Activated naive CD4-positive, alpha-beta T cell treated with anti-CD3 and anti-CD28 coated beads, Interleukin-2, amount 50 U/mL, for 24 hours (primary cell): ENCODE measurements at regions not wholly inside any gene's neighbourhood (a gene's known extent, or its start where the extent isn't known, plus 50 kb on each side); places are given as distances from the start of the nearest gene placed in this dataset.
A peak's percentile ranks its signal among the peaks of the same experiment; 100 is the strongest.
"Not testable (repeated sequence)": the region's sequence is repeated elsewhere in the genome, so short reads cannot be mapped to it uniquely, and the experiment has no call there.

ENCODE experiments used
- H3K27ac Mint-ChIP-seq: one replicate; pipeline ENCODE4 v1.8.0; 2021; ENCODE audit warnings: mild to moderate bottlenecking, mixed read lengths
- H3K27me3 Mint-ChIP-seq: one replicate; pipeline ENCODE4 v1.8.0; 2021; ENCODE audit warnings: mixed read lengths
- H3K36me3 Mint-ChIP-seq: one replicate; pipeline ENCODE4 v1.8.0; 2021; ENCODE audit warnings: mixed read lengths
- H3K4me1 Mint-ChIP-seq: one replicate; pipeline ENCODE4 v1.8.0; 2021; ENCODE audit warnings: mixed read lengths
- H3K4me3 Mint-ChIP-seq: one replicate; pipeline ENCODE4 v1.8.0; 2021; ENCODE audit warnings: mild to moderate bottlenecking, mixed read lengths
- H3K9me3 Mint-ChIP-seq: one replicate; pipeline ENCODE4 v1.8.0; 2021; ENCODE audit warnings: mixed read lengths

DNA sequence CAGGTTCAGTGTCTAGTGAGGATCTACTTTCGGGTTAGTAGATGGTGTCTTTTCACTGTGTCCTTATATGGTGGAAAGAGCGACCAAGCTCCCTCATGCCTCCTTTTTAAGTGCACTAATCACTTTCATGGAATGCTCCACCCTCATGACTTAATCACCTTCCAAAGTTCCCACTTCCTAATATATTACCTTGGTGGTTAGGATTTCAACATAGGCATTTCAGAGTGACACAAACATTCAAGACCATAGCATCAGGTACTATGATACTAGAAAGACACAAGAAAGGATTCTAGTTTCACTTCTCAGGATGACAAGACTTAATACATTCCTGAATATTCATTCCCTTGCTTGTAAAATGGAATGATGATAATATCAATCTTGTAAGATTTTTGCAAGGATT lies 119.1 kb upstream of the FAM3C start:
- H3K27ac Mint-ChIP-seq = no peak overlapping the region
- H3K9me3 Mint-ChIP-seq = no peaks in the 10 kb centered on the region
- no peaks in the 10 kb centered on the region for H3K4me1 Mint-ChIP-seq
- H3K4me3 Mint-ChIP-seq = no peak overlapping the region
- H3K27me3 Mint-ChIP-seq = peaks cover 3% of the 10 kb centered on the region
- no peaks in the 10 kb centered on the region for H3K36me3 Mint-ChIP-seq

DNA sequence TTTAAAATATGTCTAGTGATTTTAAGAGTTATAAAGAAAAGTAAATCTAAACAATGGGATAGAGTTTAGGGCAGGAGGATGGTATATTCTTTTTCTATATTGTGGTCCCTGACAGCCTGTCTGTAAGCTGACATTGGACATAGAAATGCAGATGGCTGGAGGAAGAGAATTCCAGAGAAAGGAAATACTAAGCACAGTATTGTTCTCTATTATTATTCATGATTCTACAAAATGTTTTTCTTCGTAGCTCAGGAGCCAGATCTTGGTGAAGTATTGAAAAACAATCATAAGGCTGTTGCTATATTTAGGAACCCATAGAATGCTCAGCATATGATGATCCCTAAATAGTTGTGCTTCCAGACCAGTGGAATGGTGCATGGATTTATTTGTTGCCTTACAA lies 117.0 kb upstream of the FAM3C start:
- no peak overlapping the region for H3K27ac Mint-ChIP-seq
- H3K27me3 Mint-ChIP-seq = peaks cover 9% of the 10 kb centered on the region
- no peaks in the 10 kb centered on the region for H3K4me1 Mint-ChIP-seq
- no peaks in the 10 kb centered on the region for H3K36me3 Mint-ChIP-seq
- H3K9me3 Mint-ChIP-seq = no peaks in the 10 kb centered on the region
- no peak overlapping the region for H3K4me3 Mint-ChIP-seq

DNA sequence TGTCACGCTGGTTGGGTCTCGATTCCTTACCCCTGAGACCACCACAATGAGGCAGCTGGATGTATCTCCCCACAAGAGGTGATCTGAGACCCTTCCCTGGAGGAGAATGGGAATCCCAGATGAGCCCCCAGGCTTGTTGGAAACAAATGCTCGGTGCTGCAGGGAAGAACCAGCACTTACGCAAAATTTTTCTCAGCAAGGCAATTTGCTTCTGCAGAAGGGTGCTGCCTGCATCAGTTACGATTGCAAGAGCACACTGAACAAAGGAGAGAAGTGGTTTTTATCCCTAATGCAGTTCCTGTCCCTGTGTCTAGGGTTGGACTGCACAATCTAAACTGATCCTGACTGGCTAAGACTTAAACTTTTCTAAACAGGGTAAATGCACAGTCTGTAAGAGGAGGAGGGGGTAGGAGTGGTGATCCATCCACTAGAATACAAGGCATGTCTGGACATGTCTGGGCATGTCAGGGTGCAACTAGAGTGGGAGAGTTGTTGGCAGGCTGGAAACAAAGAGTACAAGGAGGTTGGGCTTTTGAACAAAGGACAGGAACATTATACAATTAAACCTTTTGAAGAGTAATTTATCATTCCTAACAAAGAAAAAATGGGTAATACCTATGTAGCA lies 114.9 kb upstream of the FAM3C start:
- H3K4me3 Mint-ChIP-seq = no peak overlapping the region
- no peaks in the 10 kb centered on the region for H3K4me1 Mint-ChIP-seq
- no peaks in the 10 kb centered on the region for H3K9me3 Mint-ChIP-seq
- peaks cover 3% of the 10 kb centered on the region for H3K36me3 Mint-ChIP-seq
- H3K27me3 Mint-ChIP-seq = peaks cover 9% of the 10 kb centered on the region
- H3K27ac Mint-ChIP-seq = no peak overlapping the region

DNA sequence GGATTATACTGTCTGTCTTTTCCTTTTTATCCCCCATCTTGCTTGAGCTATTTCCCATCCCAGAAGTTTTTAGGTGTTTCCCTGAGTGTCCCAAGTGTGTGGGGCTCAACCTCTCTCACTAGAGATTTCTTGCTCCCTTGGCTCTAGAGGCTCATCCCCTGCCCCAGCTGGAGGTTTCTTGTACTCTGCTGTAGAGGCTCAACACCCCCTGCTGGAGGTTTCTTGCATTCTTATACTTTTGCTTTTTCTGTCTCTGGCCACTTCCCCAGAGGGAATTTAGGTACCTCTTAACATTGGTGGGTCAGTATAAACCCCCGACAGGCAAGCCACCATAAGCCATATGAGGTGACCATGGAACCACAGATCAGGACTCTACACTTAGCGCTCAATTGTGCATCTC lies 114.2 kb upstream of the FAM3C start:
- Mint-ChIP-seq H3K4me3 (no peak overlapping the region), H3K27ac (no peak overlapping the region), H3K9me3 (no peaks in the 10 kb centered on the region), H3K27me3 (peaks cover 9% of the 10 kb centered on the region), H3K4me1 (no peaks in the 10 kb centered on the region), H3K36me3 (peaks cover 3% of the 10 kb centered on the region)

DNA sequence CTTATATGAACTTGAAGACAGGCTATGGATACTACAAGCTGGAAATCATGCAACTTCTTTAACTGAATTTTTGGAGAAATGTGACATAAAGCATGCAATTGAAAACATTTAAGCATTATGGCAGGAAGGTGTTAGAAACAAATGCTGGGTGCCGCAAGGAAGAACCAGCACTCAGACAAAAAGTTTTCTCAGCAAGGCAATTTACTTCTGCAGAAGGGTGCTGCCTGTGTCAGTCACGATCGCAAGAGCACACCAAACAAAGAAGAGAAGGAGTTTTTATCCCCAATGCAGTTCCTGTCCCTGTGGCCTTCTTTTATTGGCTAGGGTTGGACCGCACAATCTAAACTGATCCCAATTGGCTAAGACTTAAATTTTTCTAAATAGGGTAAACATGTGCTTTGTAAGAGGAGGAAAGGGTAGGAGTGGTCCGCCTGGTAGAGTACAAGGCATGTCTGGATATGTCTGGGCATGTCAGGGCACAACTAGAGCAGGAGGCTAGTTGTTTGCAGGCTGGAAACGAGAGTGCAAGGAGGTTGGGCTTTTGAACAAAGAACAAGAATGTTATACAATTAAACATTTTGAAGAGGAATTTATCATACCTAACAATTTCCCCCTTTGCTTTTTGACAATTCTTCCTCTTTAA lies 109.6 kb upstream of the FAM3C start:
- peaks cover 3% of the 10 kb centered on the region for H3K36me3 Mint-ChIP-seq
- H3K9me3 Mint-ChIP-seq = no peaks in the 10 kb centered on the region
- no peak overlapping the region for H3K4me3 Mint-ChIP-seq
- peaks cover 6% of the 10 kb centered on the region for H3K27me3 Mint-ChIP-seq
- no peaks in the 10 kb centered on the region for H3K4me1 Mint-ChIP-seq
- no peak overlapping the region for H3K27ac Mint-ChIP-seq

DNA sequence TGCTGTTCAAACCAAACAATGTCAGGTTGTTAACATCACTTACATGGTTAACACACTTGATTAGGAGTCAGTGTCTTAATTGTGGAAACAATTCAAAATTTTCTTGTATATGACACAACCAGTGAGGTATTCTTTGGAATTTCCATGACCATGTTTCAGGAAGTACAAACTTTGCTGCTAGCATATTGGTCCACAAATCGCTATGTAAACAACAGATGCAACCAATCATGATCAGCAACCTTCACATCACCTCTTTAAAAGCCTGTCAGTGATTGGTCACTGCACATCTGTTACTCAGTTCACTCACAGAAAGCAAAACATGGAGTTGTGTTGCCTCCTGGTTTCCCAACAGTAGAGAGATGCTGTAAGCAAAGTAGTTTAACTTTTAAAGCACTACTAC lies 108.9 kb upstream of the FAM3C start:
- no peak overlapping the region for H3K4me3 Mint-ChIP-seq
- H3K4me1 Mint-ChIP-seq = no peaks in the 10 kb centered on the region
- H3K27ac Mint-ChIP-seq = no peak overlapping the region
- H3K9me3 Mint-ChIP-seq = no peaks in the 10 kb centered on the region
- peaks cover 6% of the 10 kb centered on the region for H3K27me3 Mint-ChIP-seq
- H3K36me3 Mint-ChIP-seq = peaks cover 3% of the 10 kb centered on the region

GRCh38 chr7:121504482-121504881 lies 108.4 kb upstream of the FAM3C start:
- Mint-ChIP-seq H3K36me3 (peaks cover 3% of the 10 kb centered on the region), H3K4me3 (no peak overlapping the region), H3K27me3 (peaks cover 6% of the 10 kb centered on the region), H3K4me1 (no peaks in the 10 kb centered on the region), H3K9me3 (no peaks in the 10 kb centered on the region), H3K27ac (no peak overlapping the region)

GRCh38 chr7:121503730-121504129 lies 107.6 kb upstream of the FAM3C start:
- H3K4me3 Mint-ChIP-seq = no peak overlapping the region
- peaks cover 3% of the 10 kb centered on the region for H3K36me3 Mint-ChIP-seq
- peaks cover 4% of the 10 kb centered on the region for H3K27me3 Mint-ChIP-seq
- H3K9me3 Mint-ChIP-seq = no peaks in the 10 kb centered on the region
- no peaks in the 10 kb centered on the region for H3K4me1 Mint-ChIP-seq
- H3K27ac Mint-ChIP-seq = no peak overlapping the region

- Mint-ChIP-seq H3K4me1 (no peaks in the 10 kb centered on the region), H3K4me3 (no peak overlapping the region), H3K36me3 (peaks cover 3% of the 10 kb centered on the region), H3K9me3 (no peaks in the 10 kb centered on the region), H3K27ac (no peak overlapping the region), H3K27me3 (no peaks in the 10 kb centered on the region)
Observed at GRCh38 chr7:121503039-121503438, 106.9 kb upstream of the FAM3C start.

DNA sequence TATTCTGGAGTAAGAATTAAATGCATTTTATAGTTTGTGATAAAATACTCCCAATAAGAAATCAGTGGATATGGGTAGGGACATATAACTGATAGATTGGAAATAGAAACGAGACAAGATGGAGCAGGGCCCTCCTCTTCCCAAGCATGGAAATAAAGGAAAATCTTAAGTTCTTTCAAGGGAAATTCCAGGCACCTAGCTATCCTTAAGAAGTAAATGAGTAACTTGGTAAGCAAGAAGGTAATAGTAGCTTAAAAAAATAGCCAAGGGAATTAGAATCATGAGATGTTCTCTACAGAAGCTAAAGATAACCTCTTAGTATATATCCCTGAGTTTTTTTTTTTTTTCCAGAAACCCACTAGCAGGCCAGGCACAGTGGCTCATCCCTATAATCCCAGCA lies 105.5 kb upstream of the FAM3C start:
- Mint-ChIP-seq H3K4me1 (no peaks in the 10 kb centered on the region), H3K27me3 (no peaks in the 10 kb centered on the region), H3K27ac (no peak overlapping the region), H3K4me3 (no peak overlapping the region), H3K36me3 (peaks cover 3% of the 10 kb centered on the region), H3K9me3 (no peaks in the 10 kb centered on the region)

DNA sequence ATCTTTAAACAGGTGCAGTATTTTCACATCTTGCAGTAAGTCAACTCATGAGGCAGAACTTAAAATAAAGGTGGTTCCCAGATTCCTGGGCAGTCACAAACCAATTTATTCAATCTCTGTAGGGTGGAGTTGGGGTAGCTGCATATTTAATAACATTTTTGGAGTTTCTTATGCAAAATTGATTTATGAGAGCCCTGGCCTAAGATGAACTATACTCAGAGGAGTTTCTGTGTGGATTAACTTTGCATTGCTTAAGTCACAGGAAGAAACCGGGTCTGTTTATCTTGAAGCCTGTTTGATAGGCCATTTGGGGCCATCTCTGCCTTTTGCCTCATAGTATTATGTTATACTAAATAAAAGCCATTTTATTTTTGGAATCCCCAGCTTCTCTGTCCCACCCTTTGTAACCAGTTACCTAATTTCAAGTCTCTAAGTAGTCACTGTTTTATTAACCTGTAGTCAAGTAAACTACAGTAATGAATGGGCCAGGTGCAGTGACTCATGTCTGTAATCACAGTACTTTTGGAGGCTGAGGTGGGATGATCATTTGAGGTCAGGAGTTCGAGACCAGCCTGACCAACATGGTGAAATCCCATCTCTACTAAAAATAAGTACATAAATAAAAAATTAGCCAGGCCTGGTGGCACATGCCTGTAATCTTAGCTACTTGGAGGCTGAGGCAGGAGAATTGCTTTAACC lies 104.4 kb upstream of the FAM3C start:
- no peak overlapping the region for H3K27ac Mint-ChIP-seq
- H3K36me3 Mint-ChIP-seq = no peaks in the 10 kb centered on the region
- no peaks in the 10 kb centered on the region for H3K9me3 Mint-ChIP-seq
- H3K4me3 Mint-ChIP-seq = no peak overlapping the region
- H3K4me1 Mint-ChIP-seq = no peaks in the 10 kb centered on the region
- H3K27me3 Mint-ChIP-seq = no peaks in the 10 kb centered on the region

DNA sequence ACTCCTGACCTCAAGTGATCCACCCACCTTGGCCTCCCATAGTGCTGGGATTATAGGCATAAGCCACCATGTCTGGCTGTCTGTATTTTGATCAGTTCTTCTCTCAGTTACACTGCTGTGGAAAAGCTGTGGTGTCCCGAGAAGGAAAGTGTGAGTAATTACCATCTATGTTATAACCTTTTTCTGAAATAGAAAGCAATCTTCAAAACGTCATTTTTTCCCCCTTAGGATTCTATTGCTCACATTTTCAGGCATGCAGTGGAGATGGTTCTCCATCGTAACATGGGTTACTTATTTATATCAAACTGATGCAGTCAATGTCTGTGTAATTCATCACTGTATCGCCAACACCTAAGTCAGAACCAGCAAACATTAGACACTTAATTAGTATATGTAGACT lies 103.5 kb upstream of the FAM3C start:
- H3K4me3 Mint-ChIP-seq = no peak overlapping the region
- H3K4me1 Mint-ChIP-seq = no peaks in the 10 kb centered on the region
- no peaks in the 10 kb centered on the region for H3K27me3 Mint-ChIP-seq
- H3K27ac Mint-ChIP-seq = peak overlapping the region; percentile 38
- H3K9me3 Mint-ChIP-seq = no peaks in the 10 kb centered on the region
- H3K36me3 Mint-ChIP-seq = no peaks in the 10 kb centered on the region

- Mint-ChIP-seq H3K27me3 (no peaks in the 10 kb centered on the region), H3K4me1 (no peaks in the 10 kb centered on the region), H3K27ac (no peak overlapping the region), H3K36me3 (no peaks in the 10 kb centered on the region), H3K9me3 (no peaks in the 10 kb centered on the region), H3K4me3 (no peak overlapping the region)
Observed at GRCh38 chr7:121498816-121499215, 102.7 kb upstream of the FAM3C start.

DNA sequence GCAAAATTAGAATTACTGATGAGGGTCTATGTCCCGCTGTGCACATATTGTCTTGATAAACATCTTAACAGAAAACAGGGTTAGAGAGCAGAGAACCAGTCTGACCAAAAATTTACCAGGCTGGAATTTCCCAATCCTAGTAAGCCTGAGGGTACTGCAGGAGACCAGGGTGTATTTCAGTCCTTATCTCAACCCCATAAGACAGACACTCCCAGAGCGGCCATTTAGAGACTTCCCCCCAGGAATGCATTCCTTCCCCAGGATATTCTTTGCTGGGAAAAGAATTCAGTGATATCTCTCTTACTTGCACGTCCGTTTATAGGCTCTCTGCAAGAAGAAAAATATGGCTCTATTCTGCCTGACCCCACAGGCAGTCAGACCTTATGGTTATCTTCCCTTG lies 101.4 kb upstream of the FAM3C start:
- H3K36me3 Mint-ChIP-seq, H3K4me1 Mint-ChIP-seq, H3K4me3 Mint-ChIP-seq, H3K9me3 Mint-ChIP-seq, H3K27ac Mint-ChIP-seq, H3K27me3 Mint-ChIP-seq: not testable (repeated sequence)

DNA sequence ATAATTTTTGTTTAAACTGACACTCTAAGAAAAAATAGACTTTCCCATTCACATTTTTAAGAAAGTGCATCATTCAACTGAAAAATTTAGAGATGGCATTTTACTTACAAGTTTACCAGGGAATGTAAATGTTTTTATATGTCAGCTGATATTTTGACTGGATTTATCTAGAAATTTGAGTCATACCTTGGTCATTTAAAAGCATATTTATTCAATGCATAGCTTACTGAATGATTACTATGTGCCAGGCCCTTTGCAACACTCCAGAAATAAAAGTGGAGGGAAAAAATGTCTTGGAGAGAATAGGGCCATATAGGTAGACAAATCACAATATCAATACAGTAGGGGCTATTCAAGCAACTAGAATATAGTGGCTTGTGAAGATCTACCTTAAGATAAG lies 98.4 kb upstream of the FAM3C start:
- H3K36me3 Mint-ChIP-seq = no peaks in the 10 kb centered on the region
- H3K27ac Mint-ChIP-seq = no peak overlapping the region
- H3K4me3 Mint-ChIP-seq = no peak overlapping the region
- H3K4me1 Mint-ChIP-seq = no peaks in the 10 kb centered on the region
- H3K27me3 Mint-ChIP-seq = no peaks in the 10 kb centered on the region
- H3K9me3 Mint-ChIP-seq = no peaks in the 10 kb centered on the region

- Mint-ChIP-seq H3K27ac (no peak overlapping the region), H3K4me3 (no peak overlapping the region), H3K36me3 (no peaks in the 10 kb centered on the region), H3K27me3 (no peaks in the 10 kb centered on the region), H3K4me1 (no peaks in the 10 kb centered on the region), H3K9me3 (no peaks in the 10 kb centered on the region)
Observed at GRCh38 chr7:121493553-121493952, 97.4 kb upstream of the FAM3C start.
